OCI-LY3 (cell line): ENCODE measurements at regions not wholly inside any gene's neighbourhood (a gene's known extent, or its start where the extent isn't known, plus 50 kb on each side); places are given as distances from the start of the nearest gene placed in this dataset.

Experiments used
- EZH2phosphoT487 ChIP-seq: fragments of 200-600 bp; shearing (Covaris generic); IDR thresholded peaks from 2 replicates; pipeline ENCODE4 v1.6.1; 2018; ENCODE audit warnings: antibody characterized with exemption, mixed run types, low read depth
- TF ChIP-seq, protein P1 (sequence below): fragments of 200-600, 300-600 bp; sonication (generic); IDR thresholded peaks from 2 replicates; pipeline ENCODE4 v1.5.1; 2014; ENCODE audit warnings: antibody characterized with exemption, low read length, low read depth

DNA sequence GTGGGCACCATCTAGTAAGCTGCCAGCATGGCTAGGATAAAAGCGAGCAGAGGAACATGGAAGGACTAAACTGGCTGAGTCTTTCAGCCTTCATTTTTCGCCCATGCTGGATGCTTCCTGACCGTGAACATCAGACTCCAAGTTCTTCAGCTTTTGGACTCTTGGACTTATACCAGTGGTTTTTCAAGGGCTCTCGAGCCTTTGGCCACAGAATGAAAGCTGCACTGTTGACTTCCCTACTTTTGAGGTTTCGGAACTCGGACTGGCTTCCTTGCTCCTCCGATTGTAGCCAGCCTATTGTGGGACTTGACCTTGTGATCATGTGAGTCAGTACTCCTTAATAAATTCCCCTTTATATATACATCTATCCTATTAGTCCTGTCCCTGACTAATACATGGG, 785.1 kb upstream of the SLITRK6 start:
- TF ChIP-seq, protein P1, sequence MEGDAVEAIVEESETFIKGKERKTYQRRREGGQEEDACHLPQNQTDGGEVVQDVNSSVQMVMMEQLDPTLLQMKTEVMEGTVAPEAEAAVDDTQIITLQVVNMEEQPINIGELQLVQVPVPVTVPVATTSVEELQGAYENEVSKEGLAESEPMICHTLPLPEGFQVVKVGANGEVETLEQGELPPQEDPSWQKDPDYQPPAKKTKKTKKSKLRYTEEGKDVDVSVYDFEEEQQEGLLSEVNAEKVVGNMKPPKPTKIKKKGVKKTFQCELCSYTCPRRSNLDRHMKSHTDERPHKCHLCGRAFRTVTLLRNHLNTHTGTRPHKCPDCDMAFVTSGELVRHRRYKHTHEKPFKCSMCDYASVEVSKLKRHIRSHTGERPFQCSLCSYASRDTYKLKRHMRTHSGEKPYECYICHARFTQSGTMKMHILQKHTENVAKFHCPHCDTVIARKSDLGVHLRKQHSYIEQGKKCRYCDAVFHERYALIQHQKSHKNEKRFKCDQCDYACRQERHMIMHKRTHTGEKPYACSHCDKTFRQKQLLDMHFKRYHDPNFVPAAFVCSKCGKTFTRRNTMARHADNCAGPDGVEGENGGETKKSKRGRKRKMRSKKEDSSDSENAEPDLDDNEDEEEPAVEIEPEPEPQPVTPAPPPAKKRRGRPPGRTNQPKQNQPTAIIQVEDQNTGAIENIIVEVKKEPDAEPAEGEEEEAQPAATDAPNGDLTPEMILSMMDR: no peak
- TF ChIP-seq EZH2phosphoT487: no peak
